ENCODE measurements at regions not wholly inside any gene's neighbourhood (a gene's known extent, or its start where the extent isn't known, plus 50 kb on each side); places are given as distances from the start of the nearest gene placed in this dataset.

GRCh38 chr11:112719736-112720525, 241.3 kb upstream of the NCAM1 start:
- Histone ChIP-seq H3K4me3 (ENCODE audit: low read depth in 1 of 3, low read length in 3 of 3) (no peak overlapping the region), H3K36me3 (ENCODE audit: control insufficient read depth in 3 of 3, insufficient read depth in 2 of 3, low read depth in 1 of 3, low read length in 3 of 3) (no peaks in the 10 kb centered on the region)
- no peak for FAIRE-seq

DNA sequence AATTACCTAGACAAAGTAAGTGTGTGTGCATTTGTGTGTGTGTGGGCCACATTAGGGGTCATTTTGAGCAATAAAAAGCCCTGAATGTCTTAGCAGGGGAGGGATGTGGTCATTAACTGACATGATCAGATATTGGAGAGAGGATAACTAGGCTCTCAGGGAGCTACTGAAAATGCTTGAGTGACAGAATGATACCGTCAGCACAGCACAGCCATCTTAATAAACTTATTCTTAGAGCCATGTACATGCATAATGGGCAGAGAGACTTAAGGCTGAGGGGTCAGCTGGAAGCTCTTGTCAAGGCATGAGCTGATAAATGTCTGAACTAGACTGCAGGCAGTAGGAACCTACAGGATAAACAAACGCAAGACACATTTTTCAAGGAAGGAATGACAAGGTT, 239.1 kb upstream of the NCAM1 start:
- Histone ChIP-seq H3K27me3 (ENCODE audit: control insufficient read depth in 3 of 3, insufficient read depth in 3 of 3, low read length in 3 of 3) (peaks cover 0 to 3% (median 0%) of the 10 kb centered on the region in 3 donors), H3K27ac (ENCODE audit: low read depth in 1 of 3, low read length in 2 of 3) (no peak overlapping the region), H3K36me3 (ENCODE audit: control insufficient read depth in 3 of 3, insufficient read depth in 2 of 3, low read depth in 1 of 3, low read length in 3 of 3) (no peaks in the 10 kb centered on the region), H3K9me3 (ENCODE audit: control insufficient read depth in 2 of 2, insufficient read depth in 1 of 2, low read depth in 1 of 2, low read length in 1 of 2) (no peaks in the 10 kb centered on the region), H3K4me3 (ENCODE audit: low read depth in 1 of 3, low read length in 3 of 3) (no peak overlapping the region), H3K4me1 (ENCODE audit: control insufficient read depth in 3 of 3, insufficient read depth in 2 of 3, low read depth in 1 of 3, low read length in 2 of 3) (no peaks in the 10 kb centered on the region)
- FAIRE-seq (no peak), DNase-seq (no peak)
- 58 to 76% (median 67%) methylated on average over 2 of the region's 2 CpGs for WGBS, 3 donors

More at GRCh38 chr11:112719736-112720525, 241.3 kb upstream of the NCAM1 start:
- Histone ChIP-seq H3K27me3 (ENCODE audit: control insufficient read depth in 3 of 3, insufficient read depth in 3 of 3, low read length in 3 of 3) (no peaks in the 10 kb centered on the region), H3K27ac (ENCODE audit: low read depth in 1 of 3, low read length in 2 of 3) (no peak overlapping the region), H3K9me3 (ENCODE audit: control insufficient read depth in 2 of 2, insufficient read depth in 1 of 2, low read depth in 1 of 2, low read length in 1 of 2) (no peaks in the 10 kb centered on the region), H3K4me1 (ENCODE audit: control insufficient read depth in 3 of 3, insufficient read depth in 2 of 3, low read depth in 1 of 3, low read length in 2 of 3) (no peaks in the 10 kb centered on the region)
- WGBS, 3 donors, result 81 to 85% (median 84%) methylated on average over 11 of the region's 11 CpGs
- no peak for DNase-seq

- FAIRE-seq (no peak), DNase-seq (no peak)
Observed at GRCh38 chr11:112722876-112723275, 238.3 kb upstream of the NCAM1 start.

DNA sequence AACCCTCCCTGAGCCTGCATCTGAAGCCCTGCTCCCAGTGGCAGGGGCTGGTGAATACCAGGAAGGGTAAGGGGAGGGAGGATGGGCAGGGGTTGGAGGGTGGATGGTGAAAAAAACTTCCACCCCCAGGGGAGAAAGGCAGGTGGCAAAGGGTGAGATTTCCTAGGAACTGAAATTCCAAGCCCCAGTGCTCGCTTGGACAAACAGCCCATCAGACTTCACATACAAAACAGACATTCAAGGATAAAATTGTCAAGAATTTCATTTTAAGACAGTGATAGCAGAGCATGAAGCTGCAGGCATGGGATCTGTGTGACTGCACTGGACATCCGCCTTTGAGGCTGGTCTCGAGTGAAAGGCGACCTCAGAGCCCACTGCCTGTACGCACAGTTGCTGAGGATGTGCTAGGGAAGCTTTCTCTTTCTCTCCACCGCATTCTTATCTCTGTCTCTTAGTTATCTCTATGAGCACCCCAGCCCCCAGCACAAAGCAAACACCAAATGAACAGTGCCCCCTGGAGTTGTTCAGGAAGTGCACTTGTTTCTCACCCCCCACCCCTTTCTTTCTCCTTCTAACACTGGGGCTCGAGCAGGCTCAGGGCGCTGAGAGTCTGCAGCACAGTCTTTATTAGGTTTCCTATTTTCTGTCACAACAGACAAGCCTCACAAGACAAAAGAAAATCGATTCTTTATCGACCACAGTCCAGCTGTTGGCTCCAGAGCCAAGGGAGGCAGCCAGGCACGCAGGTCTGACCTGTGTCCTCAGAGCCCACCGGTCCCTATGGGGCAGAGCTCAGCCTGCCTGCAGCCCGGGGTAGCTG, 237.3 kb upstream of the NCAM1 start:
- Histone ChIP-seq H3K36me3 (ENCODE audit: control insufficient read depth in 3 of 3, insufficient read depth in 2 of 3, low read depth in 1 of 3, low read length in 3 of 3) (no peaks in the 10 kb centered on the region), H3K27me3 (ENCODE audit: control insufficient read depth in 3 of 3, insufficient read depth in 3 of 3, low read length in 3 of 3) (peaks cover 0 to 3% (median 3%) of the 10 kb centered on the region in 3 donors), H3K9me3 (ENCODE audit: control insufficient read depth in 2 of 2, insufficient read depth in 1 of 2, low read depth in 1 of 2, low read length in 1 of 2) (no peaks in the 10 kb centered on the region), H3K27ac (ENCODE audit: low read depth in 1 of 3, low read length in 2 of 3) (no peak overlapping the region), H3K4me1 (ENCODE audit: control insufficient read depth in 3 of 3, insufficient read depth in 2 of 3, low read depth in 1 of 3, low read length in 2 of 3) (no peaks in the 10 kb centered on the region), H3K4me3 (ENCODE audit: low read depth in 1 of 3, low read length in 3 of 3) (no peak overlapping the region)
- DNase-seq, result no peak
- no peak for FAIRE-seq
- 48 to 67% (median 58%) methylated on average over 13 of the region's 13 CpGs for WGBS, 3 donors

More at GRCh38 chr11:112722876-112723275, 238.3 kb upstream of the NCAM1 start:
- Histone ChIP-seq H3K9me3 (ENCODE audit: control insufficient read depth in 2 of 2, insufficient read depth in 1 of 2, low read depth in 1 of 2, low read length in 1 of 2) (no peaks in the 10 kb centered on the region), H3K36me3 (ENCODE audit: control insufficient read depth in 3 of 3, insufficient read depth in 2 of 3, low read depth in 1 of 3, low read length in 3 of 3) (no peaks in the 10 kb centered on the region), H3K27me3 (ENCODE audit: control insufficient read depth in 3 of 3, insufficient read depth in 3 of 3, low read length in 3 of 3) (peaks cover 0 to 3% (median 0%) of the 10 kb centered on the region in 3 donors), H3K27ac (ENCODE audit: low read depth in 1 of 3, low read length in 2 of 3) (no peak overlapping the region), H3K4me3 (ENCODE audit: low read depth in 1 of 3, low read length in 3 of 3) (no peak overlapping the region), H3K4me1 (ENCODE audit: control insufficient read depth in 3 of 3, insufficient read depth in 2 of 3, low read depth in 1 of 3, low read length in 2 of 3) (no peaks in the 10 kb centered on the region)
- 65 to 77% (median 67%) methylated on average over 4 of the region's 4 CpGs for WGBS, 3 donors

- no peak for FAIRE-seq
- no peaks in the 10 kb centered on the region for H3K4me1 ChIP-seq (ENCODE audit: control insufficient read depth in 3 of 3, insufficient read depth in 2 of 3, low read depth in 1 of 3, low read length in 2 of 3)
- H3K27ac ChIP-seq (ENCODE audit: low read depth in 1 of 3, low read length in 2 of 3), result no peak overlapping the region
- H3K9me3 ChIP-seq (ENCODE audit: control insufficient read depth in 2 of 2, insufficient read depth in 1 of 2, low read depth in 1 of 2, low read length in 1 of 2), result no peaks in the 10 kb centered on the region
- no peaks in the 10 kb centered on the region for H3K36me3 ChIP-seq (ENCODE audit: control insufficient read depth in 3 of 3, insufficient read depth in 2 of 3, low read depth in 1 of 3, low read length in 3 of 3)
- no peak overlapping the region for H3K4me3 ChIP-seq (ENCODE audit: low read depth in 1 of 3, low read length in 3 of 3)
- no peak for DNase-seq
- 58 to 70% (median 62%) methylated on average over 4 of the region's 4 CpGs for WGBS, 3 donors
- peaks cover 0 to 3% (median 3%) of the 10 kb centered on the region in 3 donors for H3K27me3 ChIP-seq (ENCODE audit: control insufficient read depth in 3 of 3, insufficient read depth in 3 of 3, low read length in 3 of 3)
Observed at GRCh38 chr11:112724496-112724790, 236.8 kb upstream of the NCAM1 start.

DNA sequence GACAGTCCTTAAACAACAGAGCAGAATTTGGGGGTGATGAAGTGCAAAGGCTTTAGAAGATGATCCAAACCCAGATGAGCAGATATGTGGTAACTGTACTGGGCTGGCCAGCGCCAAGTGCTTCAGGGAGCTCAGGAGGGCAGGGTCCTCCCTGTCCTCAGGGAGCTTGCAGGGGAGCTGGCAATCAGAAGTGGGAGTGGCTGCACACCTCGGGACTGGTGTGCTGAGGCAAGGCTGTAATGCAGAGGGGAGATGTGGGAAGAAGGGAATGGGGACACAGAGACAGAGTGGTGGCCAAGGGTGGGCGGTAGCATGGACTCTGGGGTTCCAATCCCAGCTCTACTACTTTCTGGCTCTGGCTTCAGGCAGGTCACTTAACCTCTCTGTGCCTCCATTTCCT, 235.6 kb upstream of the NCAM1 start:
- no peaks in the 10 kb centered on the region for H3K4me1 ChIP-seq (ENCODE audit: control insufficient read depth in 3 of 3, insufficient read depth in 2 of 3, low read depth in 1 of 3, low read length in 2 of 3)
- no peak overlapping the region for H3K27ac ChIP-seq (ENCODE audit: low read depth in 1 of 3, low read length in 2 of 3)
- peaks cover 0 to 3% (median 3%) of the 10 kb centered on the region in 3 donors for H3K27me3 ChIP-seq (ENCODE audit: control insufficient read depth in 3 of 3, insufficient read depth in 3 of 3, low read length in 3 of 3)
- no peaks in the 10 kb centered on the region for H3K36me3 ChIP-seq (ENCODE audit: control insufficient read depth in 3 of 3, insufficient read depth in 2 of 3, low read depth in 1 of 3, low read length in 3 of 3)
- H3K9me3 ChIP-seq (ENCODE audit: control insufficient read depth in 2 of 2, insufficient read depth in 1 of 2, low read depth in 1 of 2, low read length in 1 of 2), result no peaks in the 10 kb centered on the region
- no peak for FAIRE-seq
- no peak for DNase-seq
- WGBS, 3 donors, result 60 to 74% (median 68%) methylated on average over 3 of the region's 3 CpGs
- no peak overlapping the region for H3K4me3 ChIP-seq (ENCODE audit: low read depth in 1 of 3, low read length in 3 of 3)

DNA sequence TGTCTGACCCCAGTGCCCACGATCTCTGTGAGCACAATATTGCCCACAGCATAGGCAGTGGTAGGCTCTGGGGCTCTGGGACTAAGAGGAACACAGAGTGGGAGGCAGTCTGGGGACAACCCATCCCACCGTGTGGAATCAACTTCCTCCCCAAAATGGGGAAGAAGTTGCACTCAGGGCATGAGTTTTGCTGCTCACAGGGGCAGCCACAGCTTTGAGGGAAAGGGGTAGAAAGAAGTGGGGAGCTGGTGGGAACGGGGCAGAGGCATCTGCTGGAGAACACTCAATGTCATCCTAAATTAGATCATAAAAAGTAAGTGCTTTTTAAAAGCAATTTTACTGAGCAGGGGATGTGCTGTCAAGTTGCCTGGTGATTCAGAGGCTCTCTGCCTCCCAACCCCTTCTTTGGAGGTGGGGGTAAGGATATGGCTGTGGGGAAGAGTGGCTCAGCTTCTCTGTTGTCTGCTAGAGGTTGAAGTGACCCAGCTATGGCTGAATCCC, 233.8 kb upstream of the NCAM1 start:
- no peak overlapping the region for H3K4me3 ChIP-seq (ENCODE audit: low read depth in 1 of 3, low read length in 3 of 3)
- no peaks in the 10 kb centered on the region for H3K36me3 ChIP-seq (ENCODE audit: control insufficient read depth in 3 of 3, insufficient read depth in 2 of 3, low read depth in 1 of 3, low read length in 3 of 3)
- H3K4me1 ChIP-seq (ENCODE audit: control insufficient read depth in 3 of 3, insufficient read depth in 2 of 3, low read depth in 1 of 3, low read length in 2 of 3), result no peaks in the 10 kb centered on the region
- FAIRE-seq (no peak), DNase-seq (no peak)
- WGBS, 3 donors, result 38 to 52% (median 41%) methylated on average over 3 of the region's 3 CpGs
- H3K9me3 ChIP-seq (ENCODE audit: control insufficient read depth in 2 of 2, insufficient read depth in 1 of 2, low read depth in 1 of 2, low read length in 1 of 2), result no peaks in the 10 kb centered on the region
- H3K27me3 ChIP-seq (ENCODE audit: control insufficient read depth in 3 of 3, insufficient read depth in 3 of 3, low read length in 3 of 3), result peaks cover 0 to 3% (median 3%) of the 10 kb centered on the region in 3 donors
- H3K27ac ChIP-seq (ENCODE audit: low read depth in 1 of 3, low read length in 2 of 3), result no peak overlapping the region

DNA sequence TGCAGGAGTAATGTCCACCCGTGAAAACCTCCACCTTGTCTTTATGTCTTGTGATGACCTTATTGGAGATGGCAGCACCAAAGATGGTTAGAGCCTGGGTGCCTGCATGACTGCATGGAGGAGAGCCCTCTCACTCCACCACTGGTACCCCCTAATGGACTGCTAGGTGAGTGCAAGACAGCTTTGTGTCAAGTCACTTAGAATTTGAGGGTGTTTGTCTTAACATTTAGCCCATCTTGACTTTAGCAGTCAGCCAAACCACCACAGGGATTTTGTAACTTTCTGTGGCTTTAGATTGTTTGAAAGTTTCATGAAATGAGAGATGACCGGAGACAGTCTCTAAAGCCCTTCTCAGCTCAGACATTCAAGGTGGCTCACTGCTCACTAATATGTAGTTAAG, 232.9 kb upstream of the NCAM1 start:
- Histone ChIP-seq H3K9me3 (ENCODE audit: control insufficient read depth in 2 of 2, insufficient read depth in 1 of 2, low read depth in 1 of 2, low read length in 1 of 2) (no peaks in the 10 kb centered on the region), H3K36me3 (ENCODE audit: control insufficient read depth in 3 of 3, insufficient read depth in 2 of 3, low read depth in 1 of 3, low read length in 3 of 3) (no peaks in the 10 kb centered on the region), H3K27me3 (ENCODE audit: control insufficient read depth in 3 of 3, insufficient read depth in 3 of 3, low read length in 3 of 3) (peaks cover 0 to 3% (median 3%) of the 10 kb centered on the region in 3 donors), H3K4me1 (ENCODE audit: control insufficient read depth in 3 of 3, insufficient read depth in 2 of 3, low read depth in 1 of 3, low read length in 2 of 3) (no peaks in the 10 kb centered on the region), H3K27ac (ENCODE audit: low read depth in 1 of 3, low read length in 2 of 3) (no peak overlapping the region), H3K4me3 (ENCODE audit: low read depth in 1 of 3, low read length in 3 of 3) (no peak overlapping the region)
- FAIRE-seq, result no peak
- 75 to 91% (median 87%) methylated on average over 2 of the region's 2 CpGs for WGBS, 3 donors
- DNase-seq, result no peak
